HG02678 (cell line): ENCODE measurements at regions not wholly inside any gene's neighbourhood (a gene's known extent, or its start where the extent isn't known, plus 50 kb on each side); places are given as distances from the start of the nearest gene placed in this dataset.

Experiments used
- ATAC-seq: cut with Tn5 transposase; IDR thresholded peaks from one replicate; pipeline ENCODE4 v1.9.1; 2021; ENCODE audit warnings: mild to moderate bottlenecking, moderate library complexity; ENCODE audit not compliant: unreplicated experiment

GRCh38 chr13:84430446-84430845 is 548.2 kb upstream of the SLITRK1 start:
- ATAC-seq, result no peak

GRCh38 chr13:84430015-84430414 is 547.7 kb upstream of the SLITRK1 start:
- ATAC-seq, result no peak

GRCh38 chr13:84418041-84418440 is 535.8 kb upstream of the SLITRK1 start:
- no peak for ATAC-seq

- no peak for ATAC-seq
These were observed 535.1 kb upstream of the SLITRK1 start for GRCh38 chr13:84417416-84417815.

- ATAC-seq, result no peak
These were observed 530.7 kb upstream of the SLITRK1 start for GRCh38 chr13:84413016-84413415.

GRCh38 chr13:84405286-84405685 is 523.0 kb upstream of the SLITRK1 start:
- ATAC-seq, result no peak

- no peak for ATAC-seq
These were observed 518.4 kb upstream of the SLITRK1 start for GRCh38 chr13:84400706-84401105.

GRCh38 chr13:84399320-84400085 is 517.2 kb upstream of the SLITRK1 start:
- ATAC-seq, result no peak

GRCh38 chr13:84393981-84394625 is 511.8 kb upstream of the SLITRK1 start:
- ATAC-seq, result no peak

- no peak for ATAC-seq
These were observed 498.6 kb upstream of the SLITRK1 start for GRCh38 chr13:84380866-84381265.

GRCh38 chr13:84377106-84377505 is 494.8 kb upstream of the SLITRK1 start:
- ATAC-seq, result no peak

- no peak for ATAC-seq
These were observed 484.2 kb upstream of the SLITRK1 start for GRCh38 chr13:84366506-84366905.

- no peak for ATAC-seq
These were observed 480.5 kb upstream of the SLITRK1 start for GRCh38 chr13:84362777-84363176.

- no peak for ATAC-seq
These were observed 478.5 kb upstream of the SLITRK1 start for GRCh38 chr13:84360822-84361221.

GRCh38 chr13:84358601-84359000 is 476.3 kb upstream of the SLITRK1 start:
- ATAC-seq, result no peak

GRCh38 chr13:84352946-84353345 is 470.7 kb upstream of the SLITRK1 start:
- no peak for ATAC-seq

GRCh38 chr13:84339456-84339855 is 457.2 kb upstream of the SLITRK1 start:
- no peak for ATAC-seq

GRCh38 chr13:84332346-84332745 is 450.1 kb upstream of the SLITRK1 start:
- no peak for ATAC-seq

- no peak for ATAC-seq
These were observed 433.3 kb upstream of the SLITRK1 start for GRCh38 chr13:84315527-84315926.

GRCh38 chr13:84303035-84303434 is 420.8 kb upstream of the SLITRK1 start:
- ATAC-seq, result no peak

- no peak for ATAC-seq
These were observed 415.0 kb upstream of the SLITRK1 start for GRCh38 chr13:84297251-84297650.

GRCh38 chr13:84296401-84296800 is 414.1 kb upstream of the SLITRK1 start:
- ATAC-seq, result no peak

GRCh38 chr13:84294576-84294975 is 412.3 kb upstream of the SLITRK1 start:
- ATAC-seq, result no peak
